Upper lobe of left lung (tissue), 6 donors: ENCODE measurements at regions not wholly inside any gene's neighbourhood (a gene's known extent, or its start where the extent isn't known, plus 50 kb on each side); places are given as distances from the start of the nearest gene placed in this dataset.

ENCODE experiments used
- ATAC-seq, 2 donors: fragments of 200-7000 bp; cut with Tn5 transposase; one replicate each; pipeline ENCODE4 v1.9.1; 2022; ENCODE audit warnings: mild to moderate bottlenecking in 2 of 2, moderate library complexity in 2 of 2; ENCODE audit not compliant: low FRiP score in 2 of 2
- DNase-seq, 2 donors: peaks; one replicate each; pipeline ENCODE4 v3.0.0-alpha.2; 2019 to 2020
- H3K27ac ChIP-seq, 4 donors: fragments of 200-600 bp; sonication (generic); one replicate each; pipeline ENCODE4 v1.5.1; 2016 to 2019
- H3K27me3 ChIP-seq, 4 donors: fragments of 200-600 bp; sonication (generic); one replicate each; pipeline ENCODE4 v1.5.1; 2017 to 2019
- H3K36me3 ChIP-seq, 4 donors: fragments of 200-600 bp; sonication (generic); one replicate each; pipeline ENCODE4 v1.5.1; 2016 to 2019
- H3K4me1 ChIP-seq, 4 donors: fragments of 200-600 bp; sonication (generic); one replicate each; pipeline ENCODE4 v1.5.1; 2018 to 2019
- H3K4me3 ChIP-seq, 4 donors: fragments of 200-600 bp; sonication (generic); one replicate each; pipeline ENCODE4 v1.5.1; 2017 to 2019; ENCODE audit warnings: mild to moderate bottlenecking in 2 of 4, moderate library complexity in 1 of 4
- H3K9me3 ChIP-seq, 4 donors: fragments of 200-600 bp; sonication (generic); one replicate each; pipeline ENCODE4 v1.5.1; 2018 to 2019
- EP300 ChIP-seq, 4 donors: sonication (generic); formaldehyde crosslinking; IDR thresholded peaks; one replicate each; pipeline ENCODE4 v1.5.1; 2017; ENCODE audit warnings: antibody characterized with exemption in 4 of 4, control low read depth in 2 of 4
- POLR2A ChIP-seq, 4 donors: fragments of 450-650 bp; IDR thresholded peaks; one replicate each; pipeline ENCODE4 v1.5.1; 2016 to 2017; ENCODE audit warnings: antibody characterized with exemption in 4 of 4, mild to moderate bottlenecking in 2 of 4
- POLR2AphosphoS5 ChIP-seq, 2 donors: sonication (generic); formaldehyde crosslinking; IDR thresholded peaks; one replicate each; pipeline ENCODE4 v1.5.1; 2017; ENCODE audit warnings: antibody characterized with exemption in 2 of 2
- WGBS, 2 donors: methylation state at CpG; one replicate each; pipeline ENCODE4 v1.1.5; 2017 to 2018; 5-methylcytosine and 5-hydroxymethylcytosine counted together
- TF ChIP-seq, protein P1 (sequence below), 6 experiments: fragments of 450-650 bp in 4 of 6; fragments of 200-600 bp in 2 of 6; sonication (generic) in 2 of 6; IDR thresholded peaks; one replicate each; pipeline ENCODE4 v1.5.1; 2016 to 2019; ENCODE audit warnings: antibody characterized with exemption in 6 of 6
- donor health status: DM: no; HTN: no; CAD: no; lungs with moderate emphysema.
- donor health status: DM: no; HTN: yes; CAD: no; lungs with severe emphysema.

DNA sequence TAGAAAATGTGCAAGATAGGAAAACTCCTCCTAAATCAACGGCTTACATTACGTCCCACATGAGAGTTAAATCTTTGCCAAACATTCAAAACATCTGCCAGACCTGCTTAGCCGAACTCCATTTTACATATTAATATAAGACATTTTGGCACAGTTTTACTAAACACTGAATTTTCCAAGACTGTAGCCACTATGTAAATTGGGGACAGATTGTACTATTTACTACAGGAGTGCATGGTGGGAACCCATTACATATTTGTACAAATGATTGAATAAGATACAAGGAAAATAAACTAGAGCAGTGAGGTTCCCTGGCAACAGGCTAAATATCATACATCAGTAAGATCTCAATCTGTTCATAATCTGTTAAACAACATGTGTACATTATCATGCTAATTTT, 1234.4 kb downstream of the KCNT2 start:
- no peaks in the 10 kb centered on the region for H3K36me3 ChIP-seq
- no peaks in the 10 kb centered on the region for H3K4me1 ChIP-seq
- ATAC-seq, result no peak
- no peak overlapping the region for H3K4me3 ChIP-seq
- no peak for DNase-seq
- no peaks in the 10 kb centered on the region for H3K27me3 ChIP-seq
- H3K27ac ChIP-seq, result no peak overlapping the region
- TF ChIP-seq POLR2A (IDR thresholded peaks at IDR 0.05), result no peak
- no peaks in the 10 kb centered on the region for H3K9me3 ChIP-seq
- WGBS, 2 donors, result 72 to 77% methylated on average over 3 of the region's 3 CpGs

DNA sequence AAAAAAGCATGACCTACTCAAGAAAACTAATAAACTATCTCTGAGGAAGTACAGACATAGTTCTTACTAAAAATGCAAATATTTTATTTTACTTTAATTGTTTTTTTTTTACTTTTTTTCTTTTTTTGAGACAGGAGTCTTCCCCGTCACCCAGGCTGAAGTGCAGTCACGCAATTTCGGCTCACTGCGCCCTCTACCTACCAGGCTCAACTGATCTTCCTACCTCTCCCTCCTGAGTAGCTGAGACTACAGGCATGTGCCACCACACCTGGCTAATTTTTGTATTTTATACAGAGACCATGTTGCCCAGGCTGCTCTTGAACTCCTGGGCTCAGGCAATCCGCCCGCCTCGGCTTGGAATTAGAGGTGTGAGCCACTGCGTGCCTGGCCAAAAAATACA, 1263.1 kb downstream of the KCNT2 start:
- no peak overlapping the region for H3K4me3 ChIP-seq
- H3K9me3 ChIP-seq, result no peaks in the 10 kb centered on the region
- no peak for DNase-seq
- no peak for ATAC-seq
- 53 to 59% methylated on average over 8 of the region's 8 CpGs for WGBS, 2 donors
- no peaks in the 10 kb centered on the region for H3K27me3 ChIP-seq
- no peaks in the 10 kb centered on the region for H3K36me3 ChIP-seq
- H3K27ac ChIP-seq, result no peak overlapping the region
- no peaks in the 10 kb centered on the region for H3K4me1 ChIP-seq
- TF ChIP-seq POLR2A (IDR thresholded peaks at IDR 0.05), result no peak
- TF ChIP-seq, protein P1, sequence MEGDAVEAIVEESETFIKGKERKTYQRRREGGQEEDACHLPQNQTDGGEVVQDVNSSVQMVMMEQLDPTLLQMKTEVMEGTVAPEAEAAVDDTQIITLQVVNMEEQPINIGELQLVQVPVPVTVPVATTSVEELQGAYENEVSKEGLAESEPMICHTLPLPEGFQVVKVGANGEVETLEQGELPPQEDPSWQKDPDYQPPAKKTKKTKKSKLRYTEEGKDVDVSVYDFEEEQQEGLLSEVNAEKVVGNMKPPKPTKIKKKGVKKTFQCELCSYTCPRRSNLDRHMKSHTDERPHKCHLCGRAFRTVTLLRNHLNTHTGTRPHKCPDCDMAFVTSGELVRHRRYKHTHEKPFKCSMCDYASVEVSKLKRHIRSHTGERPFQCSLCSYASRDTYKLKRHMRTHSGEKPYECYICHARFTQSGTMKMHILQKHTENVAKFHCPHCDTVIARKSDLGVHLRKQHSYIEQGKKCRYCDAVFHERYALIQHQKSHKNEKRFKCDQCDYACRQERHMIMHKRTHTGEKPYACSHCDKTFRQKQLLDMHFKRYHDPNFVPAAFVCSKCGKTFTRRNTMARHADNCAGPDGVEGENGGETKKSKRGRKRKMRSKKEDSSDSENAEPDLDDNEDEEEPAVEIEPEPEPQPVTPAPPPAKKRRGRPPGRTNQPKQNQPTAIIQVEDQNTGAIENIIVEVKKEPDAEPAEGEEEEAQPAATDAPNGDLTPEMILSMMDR (IDR thresholded peaks at IDR 0.05), result no peak
- TF ChIP-seq EP300 (IDR thresholded peaks at IDR 0.05), result no peak
- TF ChIP-seq POLR2AphosphoS5 (IDR thresholded peaks at IDR 0.05), result no peak

DNA sequence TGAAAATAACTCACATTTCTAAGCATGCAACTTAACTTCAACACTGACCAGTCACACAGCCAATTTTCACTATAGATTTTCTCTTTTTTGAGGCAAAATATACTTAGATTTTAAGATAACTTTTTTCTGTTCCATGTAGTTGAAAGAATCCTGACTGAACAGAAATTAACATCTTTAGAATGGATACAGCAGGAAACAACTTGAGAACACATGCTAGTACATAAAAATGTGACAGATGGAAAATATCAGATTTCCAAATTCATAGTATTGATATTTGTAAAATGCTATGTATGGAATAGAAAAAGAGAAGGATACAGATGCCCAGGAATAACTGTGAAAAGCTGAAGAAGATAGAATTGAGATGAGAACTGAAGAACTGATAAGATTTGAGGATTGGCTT, 1270.6 kb downstream of the KCNT2 start:
- no peaks in the 10 kb centered on the region for H3K4me1 ChIP-seq
- no peak overlapping the region for H3K27ac ChIP-seq
- TF ChIP-seq EP300 (IDR thresholded peaks at IDR 0.05), result no peak
- no peak for TF ChIP-seq POLR2A (IDR thresholded peaks at IDR 0.05)
- no peak overlapping the region for H3K4me3 ChIP-seq
- H3K36me3 ChIP-seq, result no peaks in the 10 kb centered on the region
- no peak for DNase-seq
- H3K27me3 ChIP-seq, result no peaks in the 10 kb centered on the region
- ATAC-seq, result no peak
- no peaks in the 10 kb centered on the region for H3K9me3 ChIP-seq

DNA sequence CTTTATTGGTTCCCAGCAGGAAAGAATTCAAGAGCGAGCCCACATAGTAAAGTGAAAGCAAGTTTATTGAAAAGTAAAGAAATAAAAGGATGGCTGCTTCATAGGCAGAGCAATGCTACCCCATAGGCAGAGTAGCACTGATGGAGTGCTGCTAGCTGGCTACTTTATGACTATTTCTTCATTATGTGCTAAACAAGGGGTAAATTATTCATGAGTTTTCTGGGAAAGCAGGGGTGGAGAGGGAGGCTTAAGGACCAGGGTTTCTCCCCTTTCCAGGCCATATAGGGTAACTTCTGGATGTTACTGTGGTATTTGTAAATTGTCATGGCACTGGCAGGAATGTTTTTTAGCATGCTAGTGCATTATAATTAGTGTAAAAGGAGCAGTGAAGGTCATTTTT, 1271.4 kb downstream of the KCNT2 start:
- Histone ChIP-seq H3K27ac (no peak overlapping the region), H3K36me3 (no peaks in the 10 kb centered on the region), H3K9me3 (no peaks in the 10 kb centered on the region), H3K27me3 (no peaks in the 10 kb centered on the region), H3K4me1 (no peaks in the 10 kb centered on the region), H3K4me3 (no peak overlapping the region)
- WGBS, 2 donors, result 79 to 87% methylated on average over 1 of the region's 1 CpG
- DNase-seq (no peak), ATAC-seq (no peak)
- TF ChIP-seq POLR2A (IDR thresholded peaks at IDR 0.05), result no peak
- no peak for TF ChIP-seq POLR2AphosphoS5 (IDR thresholded peaks at IDR 0.05)
- TF ChIP-seq EP300 (IDR thresholded peaks at IDR 0.05), result no peak
- TF ChIP-seq, protein P1 (IDR thresholded peaks at IDR 0.05), result no peak

DNA sequence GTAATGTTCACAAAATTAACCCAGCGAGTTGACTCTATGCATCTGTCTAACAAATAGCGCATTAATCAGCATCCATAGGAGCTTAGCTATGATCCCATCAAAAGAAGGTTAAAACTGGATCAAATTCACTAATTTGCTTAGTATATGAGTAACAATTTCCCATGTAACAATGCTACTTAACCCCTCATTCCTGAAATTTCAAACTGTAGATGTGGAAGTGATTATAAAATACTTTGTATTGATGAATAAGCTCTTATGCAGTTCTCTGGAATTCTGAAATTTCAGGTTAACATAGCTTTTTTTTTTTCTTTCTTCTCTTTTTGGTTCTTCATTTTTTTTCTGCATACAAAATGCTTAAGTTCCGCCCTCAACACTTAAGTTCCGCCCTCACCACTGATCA, 1272.7 kb downstream of the KCNT2 start:
- Histone ChIP-seq H3K27ac (no peak overlapping the region), H3K4me3 (no peak overlapping the region), H3K9me3 (no peaks in the 10 kb centered on the region), H3K4me1 (no peaks in the 10 kb centered on the region), H3K27me3 (no peaks in the 10 kb centered on the region), H3K36me3 (no peaks in the 10 kb centered on the region)
- ATAC-seq, result no peak
- no peak for DNase-seq
- 89 to 93% methylated on average over 4 of the region's 4 CpGs for WGBS, 2 donors
- no peak for TF ChIP-seq EP300 (IDR thresholded peaks at IDR 0.05)
- no peak for TF ChIP-seq POLR2AphosphoS5 (IDR thresholded peaks at IDR 0.05)
- TF ChIP-seq, protein P1 (IDR thresholded peaks at IDR 0.05), result no peak

DNA sequence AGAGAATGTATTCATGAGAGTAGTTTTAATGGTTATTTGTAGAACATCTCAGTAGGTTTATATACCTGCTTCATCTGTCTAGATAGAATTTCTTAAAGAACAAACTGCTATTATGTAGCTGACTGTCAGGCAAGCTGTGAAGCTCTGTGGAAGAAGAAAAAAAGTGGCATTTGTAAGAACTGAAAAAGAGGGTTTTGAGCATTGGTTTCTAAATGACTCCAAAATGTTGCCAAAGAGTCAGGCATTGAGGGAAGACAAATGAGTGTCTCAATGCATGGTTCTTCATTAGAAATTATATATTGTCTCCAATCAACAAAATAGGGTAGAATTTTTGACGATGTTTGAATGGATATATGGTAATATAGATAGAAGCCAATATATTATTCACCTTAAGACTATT, 1276.1 kb downstream of the KCNT2 start:
- no peak for TF ChIP-seq POLR2A (IDR thresholded peaks at IDR 0.05)
- no peak for TF ChIP-seq POLR2AphosphoS5 (IDR thresholded peaks at IDR 0.05)
- no peak for TF ChIP-seq EP300 (IDR thresholded peaks at IDR 0.05)
- TF ChIP-seq, protein P1 (IDR thresholded peaks at IDR 0.05), result no peak
- no peak for DNase-seq
- no peak for ATAC-seq
- Histone ChIP-seq H3K27me3 (no peaks in the 10 kb centered on the region), H3K9me3 (no peaks in the 10 kb centered on the region), H3K4me3 (no peak overlapping the region), H3K4me1 (peaks cover 0 to 5% (median 0%) of the 10 kb centered on the region in 4 donors), H3K27ac (no peak overlapping the region), H3K36me3 (no peaks in the 10 kb centered on the region)
- 94 to 97% methylated on average over 1 of the region's 1 CpG for WGBS, 2 donors
